ENCODE measurements at regions not wholly inside any gene's neighbourhood (a gene's known extent, or its start where the extent isn't known, plus 50 kb on each side); places are given as distances from the start of the nearest gene placed in this dataset.
A peak's percentile ranks its signal among the peaks of the same experiment; 100 is the strongest.
"Not testable (repeated sequence)": the region's sequence is repeated elsewhere in the genome, so short reads cannot be mapped to it uniquely, and the experiment has no call there.

GRCh38 chr11:22106566-22106965, 86.3 kb upstream of the ANO5 start:
- no peak for ATAC-seq
- no peak overlapping the region for H3K27ac ChIP-seq
- no peak overlapping the region for H3K4me3 ChIP-seq
- intact Hi-C loops (cut with DNase I), result no loop called here
- H3K9me3 ChIP-seq, result no peaks in the 10 kb centered on the region
- no peaks in the 10 kb centered on the region for H3K4me1 ChIP-seq
- no peak for DNase-seq
- TF ChIP-seq, protein P1, sequence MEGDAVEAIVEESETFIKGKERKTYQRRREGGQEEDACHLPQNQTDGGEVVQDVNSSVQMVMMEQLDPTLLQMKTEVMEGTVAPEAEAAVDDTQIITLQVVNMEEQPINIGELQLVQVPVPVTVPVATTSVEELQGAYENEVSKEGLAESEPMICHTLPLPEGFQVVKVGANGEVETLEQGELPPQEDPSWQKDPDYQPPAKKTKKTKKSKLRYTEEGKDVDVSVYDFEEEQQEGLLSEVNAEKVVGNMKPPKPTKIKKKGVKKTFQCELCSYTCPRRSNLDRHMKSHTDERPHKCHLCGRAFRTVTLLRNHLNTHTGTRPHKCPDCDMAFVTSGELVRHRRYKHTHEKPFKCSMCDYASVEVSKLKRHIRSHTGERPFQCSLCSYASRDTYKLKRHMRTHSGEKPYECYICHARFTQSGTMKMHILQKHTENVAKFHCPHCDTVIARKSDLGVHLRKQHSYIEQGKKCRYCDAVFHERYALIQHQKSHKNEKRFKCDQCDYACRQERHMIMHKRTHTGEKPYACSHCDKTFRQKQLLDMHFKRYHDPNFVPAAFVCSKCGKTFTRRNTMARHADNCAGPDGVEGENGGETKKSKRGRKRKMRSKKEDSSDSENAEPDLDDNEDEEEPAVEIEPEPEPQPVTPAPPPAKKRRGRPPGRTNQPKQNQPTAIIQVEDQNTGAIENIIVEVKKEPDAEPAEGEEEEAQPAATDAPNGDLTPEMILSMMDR (IDR thresholded peaks at IDR 0.05), result no peak
- H3K27me3 ChIP-seq, result no peaks in the 10 kb centered on the region
- no peaks in the 10 kb centered on the region for H3K36me3 ChIP-seq

DNA sequence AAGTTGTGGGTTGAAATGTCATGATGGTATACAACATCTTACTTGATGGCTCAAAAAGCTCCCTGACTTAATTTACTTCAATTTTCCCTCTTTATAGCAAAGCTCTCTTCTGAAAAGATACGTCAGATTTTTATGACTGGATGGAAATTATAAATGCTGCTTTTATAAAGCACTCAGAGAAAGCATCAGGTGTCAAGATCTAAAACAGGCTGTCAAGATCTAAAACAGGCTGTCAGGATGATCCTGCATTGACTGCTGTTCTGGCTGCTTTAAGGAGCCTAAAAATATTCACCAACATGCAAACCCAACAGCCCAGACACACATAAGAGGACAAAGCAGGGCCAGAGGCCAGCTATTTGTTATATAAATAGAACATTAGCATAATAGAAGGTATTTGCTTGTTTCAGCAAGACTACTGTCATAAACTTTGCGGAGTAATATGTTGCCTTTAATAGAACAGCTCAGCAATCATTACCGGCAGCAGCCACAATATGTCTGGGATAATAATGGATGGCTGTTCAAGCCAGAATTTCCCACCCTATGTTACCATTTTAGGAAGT, 77.3 kb upstream of the ANO5 start:
- Histone ChIP-seq H3K27me3 (no peaks in the 10 kb centered on the region), H3K4me3 (no peak overlapping the region), H3K36me3 (no peaks in the 10 kb centered on the region), H3K9me3 (peaks cover 0 to 3% of the 10 kb centered on the region in 2 donors), H3K4me1 (no peaks in the 10 kb centered on the region), H3K27ac (no peak overlapping the region)
- no peak for ATAC-seq
- intact Hi-C loops (cut with DNase I), result no loop called here
- DNase-seq, result no peak
- TF ChIP-seq, protein P1 (IDR thresholded peaks at IDR 0.05), result no peak

DNA sequence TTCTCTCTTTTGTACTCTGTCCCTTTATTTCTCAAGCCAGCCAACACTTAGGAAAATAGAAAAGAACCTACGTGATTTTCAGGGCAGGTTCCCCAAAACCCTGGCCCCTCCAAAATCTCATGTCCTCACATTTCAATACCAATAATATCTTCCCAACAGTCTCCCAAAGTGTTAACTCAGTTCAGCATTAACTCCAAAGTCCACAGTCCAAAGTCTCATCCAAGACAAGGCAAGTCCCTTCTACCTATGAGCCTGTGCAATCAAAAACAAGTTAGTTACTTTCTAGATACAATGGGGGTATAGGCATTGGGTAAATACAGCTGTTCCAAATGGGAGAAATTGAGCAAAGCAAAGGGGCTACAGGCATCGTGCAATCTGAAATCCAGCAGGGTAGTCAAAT, 64.9 kb upstream of the ANO5 start:
- peaks cover 0 to 34% of the 10 kb centered on the region in 2 donors for H3K9me3 ChIP-seq
- intact Hi-C loops (cut with DNase I); H3K36me3 ChIP-seq: not testable (repeated sequence)

DNA sequence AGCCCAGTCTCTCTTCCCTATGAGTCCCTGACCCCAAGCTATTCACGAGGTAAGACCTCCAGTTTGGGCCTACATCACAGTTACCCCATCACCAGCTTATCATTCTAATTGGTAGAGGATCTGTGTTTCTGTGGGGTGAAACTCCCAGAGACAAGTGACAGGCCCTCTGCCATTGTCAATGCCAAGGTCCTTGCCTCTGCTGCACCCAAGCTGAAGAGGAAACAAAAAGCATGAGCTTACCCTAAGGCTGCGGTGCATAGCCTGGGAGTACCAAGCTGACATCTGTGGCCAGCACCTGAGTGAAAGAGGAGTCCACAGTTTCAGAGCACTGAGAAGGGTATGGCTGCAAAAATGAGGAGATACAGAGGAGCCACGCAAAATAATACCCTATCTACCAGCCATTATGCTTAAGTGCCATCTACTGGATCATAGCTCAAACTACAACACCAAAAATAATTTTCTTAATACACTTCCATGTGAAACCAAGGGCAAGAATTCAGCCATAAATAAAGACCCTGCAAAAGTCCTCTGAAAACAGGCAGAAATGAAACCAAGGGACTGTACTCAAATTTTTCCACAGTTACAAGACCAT, 62.3 kb upstream of the ANO5 start:
- H3K36me3 ChIP-seq, result no peaks in the 10 kb centered on the region
- no peak overlapping the region for H3K27ac ChIP-seq
- peaks cover 0 to 18% of the 10 kb centered on the region in 2 donors for H3K9me3 ChIP-seq
- ATAC-seq (peak; percentile 32), DNase-seq (no peak)
- intact Hi-C loops (cut with DNase I), result no loop called here
- no peaks in the 10 kb centered on the region for H3K27me3 ChIP-seq
- TF ChIP-seq, protein P1 (IDR thresholded peaks at IDR 0.05), result no peak
- no peaks in the 10 kb centered on the region for H3K4me1 ChIP-seq
- H3K4me3 ChIP-seq, result no peak overlapping the region

More for the DNA sequence above, 64.9 kb upstream of the ANO5 start:
- ATAC-seq, H3K27ac ChIP-seq, H3K4me1 ChIP-seq, H3K4me3 ChIP-seq, DNase-seq, H3K27me3 ChIP-seq: not testable (repeated sequence)

DNA sequence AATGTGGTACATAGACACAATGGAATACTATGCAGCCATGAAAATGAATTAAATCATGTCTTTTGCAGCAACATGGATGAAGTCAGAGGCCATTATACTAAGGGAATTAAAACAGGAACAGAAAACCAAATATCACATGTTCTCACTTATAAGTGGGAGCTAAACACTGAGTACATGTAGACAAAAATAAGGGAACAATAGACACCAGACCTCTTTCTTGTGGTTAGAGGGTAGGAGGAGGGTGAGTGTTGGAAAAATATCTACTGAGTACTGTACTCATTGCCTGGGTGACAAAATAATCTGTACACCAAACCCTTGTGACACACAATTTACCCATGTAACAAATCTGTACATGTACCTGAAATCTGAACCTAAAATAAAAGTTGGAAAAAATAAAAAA, 59.1 kb upstream of the ANO5 start:
- intact Hi-C loops (cut with DNase I), result no loop called here
- no peak for DNase-seq

More for the DNA sequence above, 59.1 kb upstream of the ANO5 start:
- Histone ChIP-seq H3K36me3 (no peaks in the 10 kb centered on the region), H3K27me3 (no peaks in the 10 kb centered on the region), H3K27ac (no peak overlapping the region), H3K9me3 (peaks cover 0 to 2% of the 10 kb centered on the region in 2 donors), H3K4me3 (no peak overlapping the region), H3K4me1 (no peaks in the 10 kb centered on the region)
- ATAC-seq, result no peak
- TF ChIP-seq, protein P1 (IDR thresholded peaks at IDR 0.05), result no peak
